H1 (cell line): ENCODE measurements at regions not wholly inside any gene's neighbourhood (a gene's known extent, or its start where the extent isn't known, plus 50 kb on each side); places are given as distances from the start of the nearest gene placed in this dataset.

Experiments
- CTCF ChIA-PET: fragments of 300-600 bp; sonication (Branson Sonifier 250); formaldehyde crosslinking; loops from one replicate; lab custom pipeline; 2021; ENCODE audit not compliant: partially characterized antibody; lab: Charles Lee
- POLR2A ChIA-PET: fragments of 300-600 bp; sonication (Branson Sonifier 250); formaldehyde crosslinking; loops from one replicate; lab custom pipeline; 2021; ENCODE audit warnings: inconsistent platforms; ENCODE audit not compliant: partially characterized antibody; lab: Charles Lee
- DNase-seq, 2 experiments: peaks; one replicate each; pipeline versions ENCODE4 v3.0.0 to v3.0.0-alpha.2; 2010 to 2022; ENCODE audit warnings: low spot score in 2 of 2, low read depth in 1 of 2, mixed read lengths in 1 of 2
- FAIRE-seq: peaks from 2 replicates; lab custom pipeline; 2011; peaks lifted over from hg19 to GRCh38; lab: Jason Lieb, UNC
- H2AFZ ChIP-seq: 2 replicates; pipeline ENCODE4 v1.8.1; 2012; ENCODE audit warnings: low read length, inconsistent platforms
- H2AK5ac ChIP-seq: 2 replicates; pipeline ENCODE4 v1.6.1; 2013; ENCODE audit warnings: low read depth, low read length
- H2BK120ac ChIP-seq: replicated peaks from 2 replicates; pipeline ENCODE3; 2013; ENCODE audit warnings: low read depth, low read length, inconsistent platforms
- H2BK12ac ChIP-seq: 2 replicates; pipeline ENCODE4 v1.6.1; 2013; ENCODE audit warnings: low read depth, low read length
- H2BK15ac ChIP-seq: 2 replicates; pipeline ENCODE4 v1.6.1; 2013; ENCODE audit warnings: low read length
- H2BK20ac ChIP-seq: 2 replicates; pipeline ENCODE4 v1.6.1; 2013; ENCODE audit warnings: low read length
- H2BK5ac ChIP-seq: 2 replicates; pipeline ENCODE4 v1.6.1; 2013; ENCODE audit warnings: low read depth, low read length
- H3K14ac ChIP-seq: 2 replicates; pipeline ENCODE4 v1.6.1; 2013; ENCODE audit warnings: inconsistent platforms; ENCODE audit not compliant: insufficient read length
- H3K18ac ChIP-seq: 2 replicates; pipeline ENCODE4 v1.6.1; 2013; ENCODE audit warnings: low read length; ENCODE audit errors: extremely low read depth
- H3K23ac ChIP-seq: 2 replicates; pipeline ENCODE4 v1.6.1; 2013; ENCODE audit warnings: inconsistent platforms; ENCODE audit not compliant: insufficient read length
- H3K23me2 ChIP-seq: 2 replicates; pipeline ENCODE4 v1.6.1; 2013; ENCODE audit warnings: low read depth, low read length
- H3K27ac ChIP-seq: 2 replicates; pipeline ENCODE4 v1.6.1; 2011; ENCODE audit warnings: low read depth, low read length, inconsistent platforms
- H3K27me3 ChIP-seq, 4 experiments: replicated peaks in 1 of 4; 1 replicate in 1 of 4; 2 replicates in 3 of 4; pipeline versions ENCODE4 v1.6.1 to v1.8.1; 2011 to 2013; ENCODE audit warnings: low read length in 3 of 4, mild to moderate bottlenecking in 3 of 4, inconsistent platforms in 2 of 4, mixed read lengths in 2 of 4, moderate library complexity in 1 of 4; ENCODE audit not compliant: control insufficient read depth in 3 of 4, insufficient read depth in 3 of 4; ENCODE audit errors: extremely low read depth in 1 of 4
- H3K36me3 ChIP-seq, 4 experiments: 2 replicates each; pipeline versions ENCODE4 v1.6.1 to v1.8.1; 2011 to 2013; ENCODE audit warnings: mild to moderate bottlenecking in 4 of 4, low read length in 3 of 4, moderate library complexity in 2 of 4, control low read depth in 1 of 4, inconsistent platforms in 1 of 4; ENCODE audit not compliant: insufficient read depth in 4 of 4, control insufficient read depth in 2 of 4
- H3K4ac ChIP-seq: replicated peaks from 2 replicates; pipeline ENCODE3; 2013; ENCODE audit warnings: low read length, low read depth, mixed read lengths, inconsistent platforms; ENCODE audit not compliant: insufficient read length
- H3K4me1 ChIP-seq, 4 experiments: replicated peaks in 1 of 4; 1 replicate in 1 of 4; 2 replicates in 3 of 4; pipeline versions ENCODE4 v1.6.1 to v1.8.1; 2011 to 2013; ENCODE audit warnings: low read length in 3 of 4, inconsistent platforms in 2 of 4, mixed read lengths in 1 of 4; ENCODE audit not compliant: insufficient read depth in 4 of 4, control insufficient read depth in 3 of 4
- H3K4me2 ChIP-seq, 2 experiments: 2 replicates each; pipeline versions ENCODE4 v1.6.1 to v1.8.1; 2011 to 2013; ENCODE audit warnings: low read depth in 2 of 2, low read length in 2 of 2, control low read depth in 1 of 2, inconsistent platforms in 1 of 2, mild to moderate bottlenecking in 1 of 2; ENCODE audit not compliant: insufficient read depth in 1 of 2
- H3K4me3 ChIP-seq, 4 experiments: fragments of 200-600, 300-600 bp in 1 of 4; sonication (generic), shearing (Covaris generic), sonication (Bioruptor Twin) in 1 of 4; 2 replicates each; pipeline versions ENCODE4 v1.5.1 to v1.8.1; 2011 to 2016; ENCODE audit warnings: low read length in 4 of 4, low read depth in 3 of 4, control low read depth in 2 of 4, inconsistent platforms in 2 of 4, mild to moderate bottlenecking in 2 of 4, mixed read lengths in 1 of 4, moderate library complexity in 1 of 4; ENCODE audit not compliant: insufficient read depth in 2 of 4; ENCODE audit errors: extremely low read depth in 1 of 4
- H3K56ac ChIP-seq: replicated peaks from 2 replicates; pipeline ENCODE3; 2013; ENCODE audit warnings: low read depth, mild to moderate bottlenecking, mixed read lengths, low read length, inconsistent platforms; ENCODE audit not compliant: insufficient read length
- H3K79me1 ChIP-seq: 2 replicates; pipeline ENCODE4 v1.6.1; 2013; ENCODE audit warnings: low read depth, low read length, control low read depth
- H3K79me2 ChIP-seq, 2 experiments: 2 replicates each; pipeline versions ENCODE4 v1.6.1 to v1.8.1; 2012 to 2013; ENCODE audit warnings: low read length in 2 of 2, mild to moderate bottlenecking in 2 of 2, inconsistent platforms in 1 of 2; ENCODE audit not compliant: insufficient read depth in 2 of 2, control insufficient read depth in 1 of 2
- H3K9ac ChIP-seq, 4 experiments: replicated peaks in 1 of 4; 1 replicate in 1 of 4; 2 replicates in 3 of 4; pipeline versions ENCODE4 v1.6.1 to v1.8.1; 2011 to 2013; ENCODE audit warnings: low read depth in 3 of 4, low read length in 3 of 4, control low read depth in 2 of 4, mild to moderate bottlenecking in 2 of 4, moderate library complexity in 2 of 4, inconsistent platforms in 1 of 4; ENCODE audit errors: extremely low read depth in 1 of 4
- H3K9me3 ChIP-seq, 2 experiments: 2 replicates each; pipeline versions ENCODE4 v1.6.1 to v1.8.1; 2012 to 2013; ENCODE audit warnings: mild to moderate bottlenecking in 2 of 2, moderate library complexity in 2 of 2, control low read depth in 1 of 2, inconsistent platforms in 1 of 2, low read depth in 1 of 2, low read length in 1 of 2, mixed read lengths in 1 of 2; ENCODE audit not compliant: insufficient read depth in 2 of 2
- H4K20me1 ChIP-seq, 2 experiments: replicated peaks in 1 of 2; 2 replicates each; pipeline versions ENCODE3 to v1.8.1; 2011 to 2013; ENCODE audit warnings: inconsistent platforms in 2 of 2, low read length in 2 of 2, mild to moderate bottlenecking in 1 of 2; ENCODE audit not compliant: insufficient read depth in 2 of 2, control insufficient read depth in 1 of 2
- H4K5ac ChIP-seq: 2 replicates; pipeline ENCODE4 v1.6.1; 2013; ENCODE audit warnings: low read length, low read depth, mixed read lengths, inconsistent platforms; ENCODE audit not compliant: insufficient read length
- H4K8ac ChIP-seq: 2 replicates; pipeline ENCODE4 v1.8.0; 2013; ENCODE audit warnings: mild to moderate bottlenecking, moderate library complexity, low read length, inconsistent platforms; ENCODE audit not compliant: insufficient read depth; ENCODE audit errors: extremely low read depth
- H4K91ac ChIP-seq: replicated peaks from 2 replicates; pipeline ENCODE3; 2013; ENCODE audit warnings: low read length, mixed read lengths, inconsistent platforms; ENCODE audit not compliant: insufficient read length
- ASH2L ChIP-seq: fragments of 200-600, 300-600 bp; sonication (generic); IDR thresholded peaks from one replicate; pipeline ENCODE4 v1.7.1; 2017; ENCODE audit warnings: low read length
- BCL11A ChIP-seq, 2 experiments: IDR thresholded peaks; one replicate each; pipeline ENCODE4 v1.6.1; 2011; ENCODE audit warnings: low read depth in 2 of 2, low read length in 2 of 2, mild to moderate bottlenecking in 2 of 2
- BRCA1 ChIP-seq: IDR thresholded peaks from 2 replicates; pipeline ENCODE4 v1.6.1; 2012; ENCODE audit warnings: low read depth, low read length, improper control_type of control experiment
- CEBPB ChIP-seq: IDR thresholded peaks from 2 replicates; pipeline ENCODE4 v1.6.1; 2012; ENCODE audit warnings: low read depth, low read length
- CTBP2 ChIP-seq: IDR thresholded peaks from 2 replicates; pipeline ENCODE4 v1.7.0; 2011; ENCODE audit warnings: borderline replicate concordance, mild to moderate bottlenecking, moderate library complexity, mixed read lengths, low read length; ENCODE audit not compliant: insufficient read depth, insufficient read length
- FOSL1 ChIP-seq: IDR thresholded peaks from 2 replicates; pipeline ENCODE4 v1.6.1; 2011; ENCODE audit warnings: mild to moderate bottlenecking, low read depth, low read length, moderate library complexity; ENCODE audit not compliant: insufficient read depth
- GABPA ChIP-seq: IDR thresholded peaks from 2 replicates; pipeline ENCODE4 v1.6.1; 2011; ENCODE audit warnings: mild to moderate bottlenecking, low read length, moderate library complexity, borderline replicate concordance; ENCODE audit not compliant: insufficient read depth
- JUND ChIP-seq: IDR thresholded peaks from 2 replicates; pipeline ENCODE4 v1.6.1; 2011; ENCODE audit warnings: mild to moderate bottlenecking, improper control_type of control experiment, low read length
- KDM1A ChIP-seq: fragments of 200-600, 300-600 bp; sonication (generic); IDR thresholded peaks from 2 replicates; pipeline ENCODE4 v1.7.1; 2016; ENCODE audit warnings: mild to moderate bottlenecking, low read length, borderline replicate concordance
- KDM5A ChIP-seq: fragments of 200-600 bp; IDR thresholded peaks from 2 replicates; pipeline ENCODE4 v1.7.1; 2012; ENCODE audit warnings: mild to moderate bottlenecking, low read length, inconsistent platforms, mixed read lengths
- NRF1 ChIP-seq: IDR thresholded peaks from 2 replicates; pipeline ENCODE4 v1.6.1; 2011; ENCODE audit warnings: mild to moderate bottlenecking, low read depth, low read length, improper control_type of control experiment
- RXRA ChIP-seq: IDR thresholded peaks from 2 replicates; pipeline ENCODE4 v1.6.1; 2011; ENCODE audit warnings: low read depth, mild to moderate bottlenecking, low read length, moderate library complexity; ENCODE audit not compliant: insufficient read depth
- SAP30 ChIP-seq: fragments of 300-600 bp; sonication (generic); IDR thresholded peaks from 2 replicates; pipeline ENCODE4 v1.7.1; 2012; ENCODE audit warnings: low read length, moderate library complexity, mild to moderate bottlenecking, inconsistent platforms; ENCODE audit not compliant: insufficient read depth, insufficient replicate concordance
- SP1 ChIP-seq: IDR thresholded peaks from 2 replicates; pipeline ENCODE4 v1.6.1; 2011; ENCODE audit warnings: low read depth, low read length
- SUZ12 ChIP-seq: fragments of 200-600 bp; sonication (generic); IDR thresholded peaks from 2 replicates; pipeline ENCODE4 v1.6.1; 2012; ENCODE audit warnings: mild to moderate bottlenecking, inconsistent platforms, low read length, moderate library complexity, mixed read lengths
- TEAD4 ChIP-seq: IDR thresholded peaks from 2 replicates; pipeline ENCODE4 v1.6.1; 2012; ENCODE audit warnings: low read depth, low read length, inconsistent platforms, mixed read lengths
- WGBS, 2 experiments: shearing (Covaris generic) in 1 of 2; methylation state at CpG; one replicate each; pipeline versions ENCODE4 v1.1.6 to v1.1.7; 2013 to 2015; ENCODE audit warnings: low lambda C conversion rate in 2 of 2, mixed read lengths in 2 of 2, inconsistent platforms in 1 of 2, low coverage in 1 of 2, missing lambda C conversion rate in 1 of 2; ENCODE audit not compliant: insufficient replicate concordance in 2 of 2, insufficient coverage in 1 of 2, insufficient read length in 1 of 2; ENCODE audit errors: extremely low coverage in 1 of 2, missing lambda C conversion rate in 1 of 2; 5-methylcytosine and 5-hydroxymethylcytosine counted together

- Histone ChIP-seq H2BK5ac (no peak overlapping the region), H3K18ac (no peak overlapping the region), H3K4me3 (no peak overlapping the region), H2BK12ac (no peak overlapping the region), H3K56ac (no peak overlapping the region), H4K5ac (no peak overlapping the region), H2BK20ac (no peak overlapping the region), H4K20me1 (no peaks in the 10 kb centered on the region), H3K36me3 (no peaks in the 10 kb centered on the region), H2BK15ac (no peak overlapping the region), H3K9me3 (no peaks in the 10 kb centered on the region), H4K91ac (no peak overlapping the region), H3K27me3 (no peaks in the 10 kb centered on the region), H3K4me2 (no peak overlapping the region), H3K9ac (no peak overlapping the region), H3K14ac (no peak overlapping the region), H3K23ac (no peak overlapping the region), H2BK120ac (no peak overlapping the region), H3K4me1 (no peaks in the 10 kb centered on the region), H3K79me1 (no peaks in the 10 kb centered on the region), H4K8ac (no peak overlapping the region), H3K23me2 (no peaks in the 10 kb centered on the region), H3K4ac (no peak overlapping the region), H3K27ac (no peak overlapping the region), H3K79me2 (no peaks in the 10 kb centered on the region), H2AFZ (no peak overlapping the region), H2AK5ac (no peak overlapping the region)
- FAIRE-seq (no peak), DNase-seq (no peak)
- 89% methylated on average over 3 of the region's 3 CpGs; no CpG with 5 or more reads in 1 of the 2 experiments for WGBS, 2 experiments
- POLR2A ChIA-PET = no interaction called here
- CTCF ChIA-PET = no interaction called here
- TF ChIP-seq KDM1A (no peak), CTBP2 (no peak), SP1 (no peak), KDM5A (no peak), FOSL1 (no peak), BCL11A (IDR thresholded peaks at IDR 0.05; ENCODE audit: low read depth in 2 of 2, low read length in 2 of 2) (no peak), TEAD4 (no peak), NRF1 (no peak), JUND (no peak), BRCA1 (no peak), RXRA (no peak), GABPA (no peak), SAP30 (no peak), ASH2L (no peak), SUZ12 (no peak), CEBPB (no peak)
These were observed 1048.7 kb upstream of the PRKX start for GRCh38 chrX:4762196-4762595.
